DND-41 (cell line): ENCODE measurements at regions not wholly inside any gene's neighbourhood (a gene's known extent, or its start where the extent isn't known, plus 50 kb on each side); places are given as distances from the start of the nearest gene placed in this dataset.

ENCODE experiments used
- ATAC-seq: fragments of 200-7000 bp; cut with Tn5 transposase; 3 replicates; pipeline ENCODE4 v1.9.1; 2021; ENCODE audit warnings: low read depth; ENCODE audit not compliant: insufficient read depth
- DNase-seq: peaks from one replicate; pipeline ENCODE4 v3.0.0-alpha.2; 2020
- H2AFZ ChIP-seq: 2 replicates; pipeline ENCODE4 v1.6.0; 2012; ENCODE audit warnings: low read depth, low read length
- H3K27ac ChIP-seq: 2 replicates; pipeline ENCODE4 v1.5.1; 2012; ENCODE audit warnings: low read length, inconsistent platforms
- H3K27me3 ChIP-seq: fragments of 200-600 bp; sonication (generic); 2 replicates; pipeline ENCODE4 v1.6.0; 2012; ENCODE audit warnings: low read length, mild to moderate bottlenecking, inconsistent platforms; ENCODE audit not compliant: insufficient read depth, poor library complexity
- H3K36me3 ChIP-seq: 2 replicates; pipeline ENCODE4 v1.5.1; 2012; ENCODE audit warnings: low read length, inconsistent platforms; ENCODE audit not compliant: insufficient read depth
- H3K4me1 ChIP-seq: 2 replicates; pipeline ENCODE4 v1.5.1; 2012; ENCODE audit warnings: mild to moderate bottlenecking, low read length; ENCODE audit not compliant: insufficient read depth
- H3K4me2 ChIP-seq: 2 replicates; pipeline ENCODE4 v1.6.0; 2012; ENCODE audit warnings: mild to moderate bottlenecking, moderate library complexity, low read length, inconsistent platforms; ENCODE audit not compliant: insufficient read depth
- H3K4me3 ChIP-seq, 2 experiments: fragments of 200-600 bp in 1 of 2; shearing (Covaris generic) in 1 of 2; 2 replicates each; pipeline ENCODE4 v1.5.1; 2012 to 2016; ENCODE audit warnings: inconsistent platforms in 2 of 2, low read length in 2 of 2, mild to moderate bottlenecking in 2 of 2, low read depth in 1 of 2, moderate library complexity in 1 of 2
- H3K79me2 ChIP-seq: 2 replicates; pipeline ENCODE4 v1.6.0; 2012; ENCODE audit warnings: low read length, inconsistent platforms; ENCODE audit not compliant: insufficient read depth
- H3K9ac ChIP-seq: 2 replicates; pipeline ENCODE4 v1.6.0; 2012; ENCODE audit warnings: low read depth, mild to moderate bottlenecking, inconsistent platforms, low read length, moderate library complexity
- H3K9me3 ChIP-seq: 2 replicates; pipeline ENCODE4 v1.5.1; 2012; ENCODE audit warnings: low read length, moderate library complexity, mild to moderate bottlenecking, inconsistent platforms; ENCODE audit not compliant: insufficient read depth, severe bottlenecking
- H4K20me1 ChIP-seq: 2 replicates; pipeline ENCODE4 v1.6.0; 2012; ENCODE audit warnings: low read length; ENCODE audit not compliant: insufficient read depth
- CTCF ChIP-seq: IDR thresholded peaks from 2 replicates; pipeline ENCODE4 v1.5.1; 2012; ENCODE audit warnings: borderline replicate concordance, low read length, moderate library complexity, mild to moderate bottlenecking; ENCODE audit not compliant: poor library complexity, severe bottlenecking; ENCODE audit errors: extremely low read depth
- EZH2 ChIP-seq: IDR thresholded peaks from 3 replicates; pipeline ENCODE4 v1.6.1; 2012; ENCODE audit warnings: borderline replicate concordance, low read depth, mild to moderate bottlenecking, moderate library complexity, low read length, inconsistent platforms; ENCODE audit not compliant: severe bottlenecking

- H3K4me1 ChIP-seq = no peaks in the 10 kb centered on the region
- TF ChIP-seq CTCF = no peak
- no peak for TF ChIP-seq EZH2
- DNase-seq (no peak), ATAC-seq (no peak)
- H3K9ac ChIP-seq = no peak overlapping the region
- no peak overlapping the region for H3K27ac ChIP-seq
- no peaks in the 10 kb centered on the region for H3K79me2 ChIP-seq
- H2AFZ ChIP-seq = no peak overlapping the region
- H4K20me1 ChIP-seq = no peaks in the 10 kb centered on the region
- H3K4me2 ChIP-seq = no peak overlapping the region
- no peaks in the 10 kb centered on the region for H3K9me3 ChIP-seq
- no peaks in the 10 kb centered on the region for H3K27me3 ChIP-seq
- no peak overlapping the region for H3K4me3 ChIP-seq
- no peaks in the 10 kb centered on the region for H3K36me3 ChIP-seq
Measured at GRCh38 chr9:7341571-7341970, 458.0 kb downstream of the DMAC1 start.

- H3K9ac ChIP-seq = no peak overlapping the region
- ATAC-seq (no peak), DNase-seq (no peak)
- H3K9me3 ChIP-seq = no peaks in the 10 kb centered on the region
- no peak for TF ChIP-seq CTCF
- no peak for TF ChIP-seq EZH2
- H3K79me2 ChIP-seq = no peaks in the 10 kb centered on the region
- no peak overlapping the region for H3K27ac ChIP-seq
- H3K4me2 ChIP-seq = no peak overlapping the region
- no peak overlapping the region for H3K4me3 ChIP-seq
- no peak overlapping the region for H2AFZ ChIP-seq
- no peaks in the 10 kb centered on the region for H4K20me1 ChIP-seq
- no peaks in the 10 kb centered on the region for H3K36me3 ChIP-seq
- H3K4me1 ChIP-seq = no peaks in the 10 kb centered on the region
- no peaks in the 10 kb centered on the region for H3K27me3 ChIP-seq
Measured at GRCh38 chr9:7340451-7340850, 459.1 kb downstream of the DMAC1 start.

GRCh38 chr9:7338586-7339281 lies 460.8 kb downstream of the DMAC1 start:
- H3K4me3 ChIP-seq = no peak overlapping the region
- TF ChIP-seq EZH2 (no peak), CTCF (no peak)
- no peaks in the 10 kb centered on the region for H3K9me3 ChIP-seq
- H4K20me1 ChIP-seq = no peaks in the 10 kb centered on the region
- H3K4me1 ChIP-seq = no peaks in the 10 kb centered on the region
- ATAC-seq (no peak), DNase-seq (no peak)
- H3K9ac ChIP-seq = no peak overlapping the region
- no peaks in the 10 kb centered on the region for H3K27me3 ChIP-seq
- H3K4me2 ChIP-seq = no peak overlapping the region
- no peak overlapping the region for H2AFZ ChIP-seq
- H3K36me3 ChIP-seq = no peaks in the 10 kb centered on the region
- H3K27ac ChIP-seq = no peak overlapping the region
- no peaks in the 10 kb centered on the region for H3K79me2 ChIP-seq
